IMR-90 (cell line): ENCODE measurements at regions not wholly inside any gene's neighbourhood (a gene's known extent, or its start where the extent isn't known, plus 50 kb on each side); places are given as distances from the start of the nearest gene placed in this dataset.

Experiments
- ATAC-seq: fragments of 200-7000 bp; cut with Tn5 transposase; 2 replicates; pipeline ENCODE4 v1.9.1; 2020; ENCODE audit warnings: low read depth, mild to moderate bottlenecking, moderate library complexity
- BruUV-seq: library from RNA; stranded (reverse); fragments of 400-500 nt; replicated peaks from 2 replicates; lab custom pipeline; 2021; lab: Mats Ljungman, UMichigan
- CTCF ChIA-PET: fragments of 300-600 bp; formaldehyde crosslinking; extraction: SDS; loops from one replicate; lab custom pipeline; 2021; ENCODE audit warnings: antibody characterized with exemption; lab: Yijun Ruan, JAX
- POLR2A ChIA-PET: fragments of 300-600 bp; sonication (Branson Sonifier 250); formaldehyde crosslinking; loops from one replicate; lab custom pipeline; 2022; ENCODE audit warnings: antibody characterized with exemption; ENCODE audit not compliant: unreplicated experiment; lab: Charles Lee
- DNase-seq: peaks from one replicate; pipeline ENCODE4 v3.0.0; 2013
- H2AFZ ChIP-seq: replicated peaks from 2 replicates; pipeline ENCODE3; 2013; ENCODE audit warnings: low read length, mild to moderate bottlenecking; ENCODE audit not compliant: poor library complexity
- H2AK5ac ChIP-seq: 2 replicates; pipeline ENCODE4 v1.6.1; 2013; ENCODE audit warnings: low read depth, low read length, inconsistent platforms
- H2AK9ac ChIP-seq: replicated peaks from 2 replicates; pipeline ENCODE3; 2013; ENCODE audit warnings: mild to moderate bottlenecking, low read depth, low read length, moderate library complexity; ENCODE audit not compliant: poor library complexity
- H2BK120ac ChIP-seq: 2 replicates; pipeline ENCODE4 v1.6.1; 2013; ENCODE audit warnings: low read depth, low read length, inconsistent platforms
- H2BK15ac ChIP-seq: 3 replicates; pipeline ENCODE4 v1.6.1; 2013; ENCODE audit warnings: low read depth, low read length, inconsistent platforms
- H2BK20ac ChIP-seq: 2 replicates; pipeline ENCODE4 v1.6.1; 2013; ENCODE audit warnings: low read depth, mild to moderate bottlenecking, inconsistent platforms, low read length, moderate library complexity
- H2BK5ac ChIP-seq: 2 replicates; pipeline ENCODE4 v1.6.1; 2013; ENCODE audit warnings: mild to moderate bottlenecking, low read depth, low read length, inconsistent platforms; ENCODE audit not compliant: poor library complexity, severe bottlenecking
- H3K14ac ChIP-seq: replicated peaks from 2 replicates; pipeline ENCODE4 v1.6.1; 2013; ENCODE audit warnings: low read depth, low read length, inconsistent platforms
- H3K18ac ChIP-seq: 2 replicates; pipeline ENCODE4 v1.6.1; 2013; ENCODE audit warnings: low read depth, low read length, control low read depth
- H3K23ac ChIP-seq: 2 replicates; pipeline ENCODE4 v1.6.1; 2013; ENCODE audit warnings: low read depth, low read length, inconsistent platforms
- H3K27ac ChIP-seq: 2 replicates; pipeline ENCODE4 v1.5.1; 2013; ENCODE audit warnings: mild to moderate bottlenecking, control low read depth, low read length; ENCODE audit not compliant: insufficient read depth
- H3K27me3 ChIP-seq: 2 replicates; pipeline ENCODE4 v1.6.1; 2013; ENCODE audit warnings: low read length; ENCODE audit not compliant: control insufficient read depth, insufficient read depth
- H3K36me3 ChIP-seq: 2 replicates; pipeline ENCODE4 v1.6.1; 2013; ENCODE audit warnings: low read length, mixed read lengths; ENCODE audit not compliant: control insufficient read depth, insufficient read depth
- H3K4ac ChIP-seq: 2 replicates; pipeline ENCODE4 v1.6.1; 2013; ENCODE audit warnings: low read depth, low read length, inconsistent platforms
- H3K4me1 ChIP-seq: 2 replicates; pipeline ENCODE4 v1.6.1; 2013; ENCODE audit warnings: low read length, mixed read lengths; ENCODE audit not compliant: control insufficient read depth, insufficient read depth
- H3K4me2 ChIP-seq: 2 replicates; pipeline ENCODE4 v1.6.1; 2013; ENCODE audit warnings: low read depth, mild to moderate bottlenecking, control low read depth, low read length, moderate library complexity
- H3K4me3 ChIP-seq: 2 replicates; pipeline ENCODE4 v1.5.1; 2013; ENCODE audit warnings: low read depth, mild to moderate bottlenecking, control low read depth, low read length, moderate library complexity; ENCODE audit not compliant: insufficient read depth
- H3K56ac ChIP-seq: 2 replicates; pipeline ENCODE4 v1.6.1; 2013; ENCODE audit warnings: low read length, inconsistent platforms; ENCODE audit not compliant: insufficient read depth; ENCODE audit errors: extremely low read depth
- H3K79me1 ChIP-seq, 2 experiments: 2 replicates each; pipeline ENCODE4 v1.6.1; 2013; ENCODE audit warnings: low read length in 2 of 2, inconsistent platforms in 1 of 2, low read depth in 1 of 2
- H3K9ac ChIP-seq: 2 replicates; pipeline ENCODE4 v1.6.1; 2013; ENCODE audit warnings: low read depth, low read length, control low read depth
- H3K9me1 ChIP-seq: 2 replicates; pipeline ENCODE4 v1.6.1; 2013; ENCODE audit warnings: low read length, inconsistent platforms; ENCODE audit not compliant: insufficient read depth
- H3K9me3 ChIP-seq: 2 replicates; pipeline ENCODE4 v1.6.1; 2013; ENCODE audit warnings: low read length; ENCODE audit not compliant: control insufficient read depth, insufficient read depth
- H4K20me1 ChIP-seq: 2 replicates; pipeline ENCODE4 v1.6.1; 2013; ENCODE audit warnings: low read length, inconsistent platforms; ENCODE audit not compliant: insufficient read depth
- H4K5ac ChIP-seq: 2 replicates; pipeline ENCODE4 v1.6.1; 2013; ENCODE audit warnings: mild to moderate bottlenecking, low read depth, low read length, control low read depth
- H4K8ac ChIP-seq, 2 experiments: 2 replicates each; pipeline ENCODE4 v1.6.1; 2013; ENCODE audit warnings: low read depth in 2 of 2, low read length in 2 of 2, control low read depth in 1 of 2, inconsistent platforms in 1 of 2
- H4K91ac ChIP-seq: 2 replicates; pipeline ENCODE4 v1.6.1; 2013; ENCODE audit warnings: low read depth, low read length, inconsistent platforms; ENCODE audit not compliant: insufficient read depth
- BHLHE40 ChIP-seq: fragments of 150-350 bp; IDR thresholded peaks from 2 replicates; pipeline ENCODE4 v1.6.1; 2016; ENCODE audit warnings: mild to moderate bottlenecking, low read depth, low read length
- CEBPB ChIP-seq: IDR thresholded peaks from 2 replicates; pipeline ENCODE4 v1.6.1; 2012; ENCODE audit warnings: low read depth, low read length, improper control_type of control experiment
- CHD1 ChIP-seq: IDR thresholded peaks from 2 replicates; pipeline ENCODE4 v1.6.1; 2012; ENCODE audit warnings: low read depth, low read length, improper control_type of control experiment
- CTCF ChIP-seq: conservative IDR thresholded peaks from 2 replicates; pipeline ENCODE4 v1.5.1; 2012; ENCODE audit warnings: mild to moderate bottlenecking, low read depth, low read length, improper control_type of control experiment
- ELK1 ChIP-seq: fragments of 150-350 bp; IDR thresholded peaks from 2 replicates; pipeline ENCODE4 v1.6.1; 2016; ENCODE audit warnings: low read depth, mild to moderate bottlenecking, low read length, moderate library complexity, borderline replicate concordance
- FOS ChIP-seq: fragments of 150-350 bp; IDR thresholded peaks from 2 replicates; pipeline ENCODE4 v1.6.1; 2016; ENCODE audit warnings: low read depth, low read length
- MAFK ChIP-seq: IDR thresholded peaks from 2 replicates; pipeline ENCODE4 v1.6.1; 2012; ENCODE audit warnings: low read depth, low read length, improper control_type of control experiment
- MAZ ChIP-seq: IDR thresholded peaks from 2 replicates; pipeline ENCODE4 v1.6.1; 2012; ENCODE audit warnings: low read depth, mild to moderate bottlenecking, low read length, improper control_type of control experiment, moderate library complexity, borderline replicate concordance
- MXI1 ChIP-seq: IDR thresholded peaks from 2 replicates; pipeline ENCODE4 v1.6.1; 2012; ENCODE audit warnings: low read depth, mild to moderate bottlenecking, low read length, moderate library complexity, borderline replicate concordance
- NFE2L2 ChIP-seq: fragments of 150-350 bp; IDR thresholded peaks from 2 replicates; pipeline ENCODE4 v1.6.1; 2016; ENCODE audit warnings: low read depth, mild to moderate bottlenecking, low read length
- RAD21 ChIP-seq: IDR thresholded peaks from 2 replicates; pipeline ENCODE4 v1.6.1; 2012; ENCODE audit warnings: low read length, improper control_type of control experiment
- RCOR1 ChIP-seq: IDR thresholded peaks from 2 replicates; pipeline ENCODE4 v1.6.1; 2012; ENCODE audit warnings: mild to moderate bottlenecking, low read length, improper control_type of control experiment; ENCODE audit not compliant: insufficient replicate concordance
- RFX5 ChIP-seq: IDR thresholded peaks from 2 replicates; pipeline ENCODE4 v1.8.0; 2012; ENCODE audit warnings: low read depth, mild to moderate bottlenecking, low read length, moderate library complexity
- SMC3 ChIP-seq: fragments of 150-350 bp; IDR thresholded peaks from 2 replicates; pipeline ENCODE4 v1.6.1; 2016; ENCODE audit warnings: low read depth, mild to moderate bottlenecking, antibody characterized with exemption, low read length, moderate library complexity
- WGBS, 2 experiments: methylation state at CpG; one replicate each; pipeline versions ENCODE4 v1.1.5 to v1.1.7; 2013; ENCODE audit warnings: missing lambda C conversion rate in 2 of 2; ENCODE audit not compliant: insufficient read length in 1 of 2; ENCODE audit errors: extremely low coverage in 2 of 2; 5-methylcytosine and 5-hydroxymethylcytosine counted together
- dilution Hi-C: fragments of 300-500 bp; cut with HindIII; formaldehyde crosslinking; loops from one replicate; pipeline ENCODE4 v1.14.3; 2018; ENCODE audit warnings: low sequenced_read_pairs; ENCODE audit not compliant: unreplicated experiment
- in situ Hi-C: fragments of 300-500 bp; cut with MboI; formaldehyde crosslinking; loops from 3 replicates; pipeline ENCODE4 v1.14.3; 2019; ENCODE audit warnings: low sequenced_read_pairs, inconsistent platforms, mixed read lengths
- intact Hi-C: fragments of 100-400 bp; cut with micrococcal nuclease; formaldehyde crosslinking; loops from 2 replicates; pipeline ENCODE4 v1.10.0; 2022
- TF ChIP-seq, protein P1 (sequence below): fragments of 150-350 bp; IDR thresholded peaks from 2 replicates; pipeline ENCODE4 v1.6.1; 2017; ENCODE audit warnings: mild to moderate bottlenecking, antibody characterized with exemption, low read length, low read depth

DNA sequence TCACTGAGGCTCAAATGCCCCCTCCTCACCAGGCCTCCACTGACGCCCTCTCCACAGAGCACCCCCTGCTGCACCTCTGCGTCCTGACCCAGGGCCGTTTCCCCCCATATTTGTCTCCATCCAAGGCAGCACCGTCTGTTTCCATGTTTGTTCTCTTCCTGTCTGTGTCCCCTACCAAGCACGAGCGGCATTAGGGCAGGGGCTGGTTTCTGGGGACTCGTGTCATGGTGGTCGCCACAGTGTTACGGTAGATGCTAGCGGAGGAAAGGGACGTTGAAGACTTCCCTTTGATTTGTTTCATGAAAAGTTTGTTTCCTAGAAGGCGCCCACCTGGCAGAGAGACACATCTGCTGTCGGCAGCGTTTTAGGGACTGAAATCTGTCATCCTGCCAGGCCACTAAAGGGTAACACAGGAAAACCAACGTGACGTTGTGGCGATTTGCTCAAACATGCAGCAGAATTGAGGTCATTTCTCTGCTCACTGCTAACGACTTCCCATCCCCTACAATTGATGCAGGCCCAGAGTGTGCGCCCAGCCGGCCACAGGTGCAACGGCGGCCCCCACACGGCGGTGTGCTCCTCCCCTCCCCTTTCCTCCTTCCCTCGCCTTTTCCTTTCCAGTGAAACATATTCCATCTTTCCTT lies 79.3 kb upstream of the IRX4 start:
- peaks cover 25% of the 10 kb centered on the region for H3K9me3 ChIP-seq
- H2AK5ac ChIP-seq: no peak overlapping the region
- H3K79me1 ChIP-seq: no peaks in the 10 kb centered on the region
- no peak overlapping the region for H3K4ac ChIP-seq
- no peak overlapping the region for H3K56ac ChIP-seq
- no peak overlapping the region for H3K4me3 ChIP-seq
- no peak overlapping the region for H3K18ac ChIP-seq
- H3K9ac ChIP-seq: no peak overlapping the region
- no peak for ATAC-seq
- H3K4me1 ChIP-seq: no peaks in the 10 kb centered on the region
- no peak for DNase-seq
- CTCF ChIA-PET: no interaction called here
- H2BK5ac ChIP-seq: no peak overlapping the region
- dilution Hi-C loops (no loop called here), in situ Hi-C loops (no loop called here), intact Hi-C loops (no loop called here)
- no peaks in the 10 kb centered on the region for H3K27me3 ChIP-seq
- no peak overlapping the region for H4K91ac ChIP-seq
- no peak overlapping the region for H2BK120ac ChIP-seq
- H3K9me1 ChIP-seq: no peaks in the 10 kb centered on the region
- 60 to 100% methylated on average over 1 to 5 of the region's 25 CpGs for WGBS, 2 experiments
- no peak overlapping the region for H3K27ac ChIP-seq
- H3K14ac ChIP-seq: no peak overlapping the region
- no peak overlapping the region for H2AFZ ChIP-seq
- POLR2A ChIA-PET: no interaction called here
- H4K8ac ChIP-seq: no peak overlapping the region
- no peak overlapping the region for H2BK15ac ChIP-seq
- no peak for TF ChIP-seq FOS
- TF ChIP-seq SMC3: no peak
- TF ChIP-seq RCOR1: no peak
- TF ChIP-seq ELK1: no peak
- no peak for TF ChIP-seq RAD21
- no peak for TF ChIP-seq BHLHE40
- no peak for TF ChIP-seq MXI1
- no peak for TF ChIP-seq CEBPB
- no peak for TF ChIP-seq CHD1
- no peak for TF ChIP-seq MAFK
- TF ChIP-seq, protein P1, sequence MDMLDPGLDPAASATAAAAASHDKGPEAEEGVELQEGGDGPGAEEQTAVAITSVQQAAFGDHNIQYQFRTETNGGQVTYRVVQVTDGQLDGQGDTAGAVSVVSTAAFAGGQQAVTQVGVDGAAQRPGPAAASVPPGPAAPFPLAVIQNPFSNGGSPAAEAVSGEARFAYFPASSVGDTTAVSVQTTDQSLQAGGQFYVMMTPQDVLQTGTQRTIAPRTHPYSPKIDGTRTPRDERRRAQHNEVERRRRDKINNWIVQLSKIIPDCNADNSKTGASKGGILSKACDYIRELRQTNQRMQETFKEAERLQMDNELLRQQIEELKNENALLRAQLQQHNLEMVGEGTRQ: no peak
- TF ChIP-seq MAZ: no peak
- no peak for TF ChIP-seq RFX5
- TF ChIP-seq CTCF: no peak
- no peak for TF ChIP-seq NFE2L2
- H4K5ac ChIP-seq: no peak overlapping the region
- BruUV-seq: no TSS peak
- no peak overlapping the region for H2BK20ac ChIP-seq
- no peaks in the 10 kb centered on the region for H3K36me3 ChIP-seq
- H3K4me2 ChIP-seq: no peak overlapping the region
- no peak overlapping the region for H2AK9ac ChIP-seq
- no peak overlapping the region for H3K23ac ChIP-seq
- H4K20me1 ChIP-seq: no peaks in the 10 kb centered on the region
